WI38 (cell line): ENCODE measurements at regions not wholly inside any gene's neighbourhood (a gene's known extent, or its start where the extent isn't known, plus 50 kb on each side); places are given as distances from the start of the nearest gene placed in this dataset.

Source experiments
- H3K4me3 ChIP-seq: 2 replicates; pipeline ENCODE4 v1.5.1; 2011; ENCODE audit warnings: low read depth, mild to moderate bottlenecking, control low read depth, low read length
- CTCF ChIP-seq: IDR thresholded peaks from 2 replicates; pipeline ENCODE4 v1.5.1; 2012; ENCODE audit warnings: low read depth, mild to moderate bottlenecking, control low read depth, low read length

DNA sequence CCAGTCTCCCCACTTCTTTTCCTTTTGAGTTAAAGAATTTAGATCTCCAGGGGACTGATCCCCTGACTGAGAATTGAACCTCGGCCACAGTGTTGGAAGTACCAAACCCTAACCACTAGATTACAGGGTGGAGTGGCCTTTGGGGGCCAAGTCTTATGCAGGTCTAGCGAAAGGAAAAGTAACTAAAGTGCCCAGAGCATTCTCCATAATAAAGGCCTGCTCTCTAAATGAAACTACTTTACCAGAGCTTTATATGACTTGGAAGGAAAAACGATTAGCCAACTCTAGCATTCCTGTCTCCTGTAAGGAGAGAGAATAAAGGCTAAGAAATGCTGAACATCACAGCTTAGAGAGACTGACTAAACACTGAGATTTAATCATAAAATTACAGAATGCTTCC lies 788.0 kb downstream of the C4orf33 start:
- no peak overlapping the region for H3K4me3 ChIP-seq
- no peak for TF ChIP-seq CTCF

DNA sequence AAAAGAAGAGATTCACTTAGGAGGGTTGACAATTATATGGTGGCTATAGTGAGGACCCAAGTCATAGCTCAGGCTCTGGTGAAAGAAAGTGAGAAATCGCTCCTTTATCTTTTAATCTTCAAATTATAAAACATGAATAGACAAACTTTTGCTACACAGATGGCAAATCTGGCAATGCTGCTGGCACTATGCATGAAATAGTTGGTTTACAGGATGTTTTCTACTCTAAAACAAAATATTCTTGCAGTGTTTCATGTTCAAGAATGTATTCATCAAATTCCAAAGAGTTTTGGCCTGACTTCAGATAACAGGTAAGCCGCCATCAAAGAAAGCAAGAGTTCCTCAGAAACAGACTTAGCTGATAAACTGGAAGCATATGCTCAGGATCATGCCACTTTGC lies 801.2 kb downstream of the C4orf33 start:
- H3K4me3 ChIP-seq: no peak overlapping the region
- no peak for TF ChIP-seq CTCF

DNA sequence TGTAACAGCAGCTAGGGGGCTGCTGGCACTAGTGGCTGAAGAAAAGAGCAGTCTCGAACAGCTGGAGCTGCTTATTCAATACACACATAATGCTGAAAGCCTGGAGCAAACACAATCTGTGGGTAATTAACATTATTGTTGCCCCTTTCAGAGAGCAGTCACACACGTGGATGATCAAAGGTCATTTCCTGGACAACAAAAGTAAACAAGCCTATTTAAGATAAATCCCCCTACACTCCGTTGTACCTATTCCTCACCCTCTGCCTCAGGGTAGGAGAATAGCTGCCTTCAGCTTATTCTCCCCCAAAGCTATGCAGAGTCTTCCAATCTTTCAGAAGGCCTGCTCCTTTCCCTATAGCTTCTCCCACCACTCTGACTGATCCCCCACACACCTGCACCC lies 803.9 kb downstream of the C4orf33 start:
- no peak overlapping the region for H3K4me3 ChIP-seq
- TF ChIP-seq CTCF: no peak

DNA sequence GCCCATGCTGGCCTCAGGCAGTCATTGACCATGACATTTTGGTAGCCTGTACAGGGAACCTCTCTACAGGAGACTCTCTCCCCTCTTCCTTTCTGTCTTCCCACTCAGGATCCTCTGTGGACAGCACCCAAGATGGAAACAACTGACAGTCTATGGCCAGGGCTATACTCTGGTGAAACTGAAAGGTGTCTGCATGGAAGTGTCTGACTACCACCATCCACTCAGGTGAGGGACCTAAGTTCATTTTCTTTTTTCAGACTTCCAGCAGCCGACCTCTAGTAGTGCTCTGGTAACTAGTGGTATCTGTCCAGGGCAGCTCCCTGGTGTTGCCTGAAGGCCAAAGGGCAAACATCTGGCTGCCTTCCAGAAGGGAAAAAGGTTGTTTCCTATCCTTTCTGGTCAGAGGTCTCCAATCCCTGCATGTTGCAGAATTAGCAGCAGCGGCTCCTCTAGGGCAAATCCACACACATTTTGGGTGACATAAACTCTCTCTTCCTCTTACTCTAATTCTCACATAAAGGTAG lies 804.5 kb downstream of the C4orf33 start:
- no peak for TF ChIP-seq CTCF

GRCh38 chr4:129901205-129901604 lies 805.3 kb downstream of the C4orf33 start:
- no peak for TF ChIP-seq CTCF
- no peak overlapping the region for H3K4me3 ChIP-seq

More for the DNA sequence above, 804.5 kb downstream of the C4orf33 start:
- H3K4me3 ChIP-seq: no peak overlapping the region

DNA sequence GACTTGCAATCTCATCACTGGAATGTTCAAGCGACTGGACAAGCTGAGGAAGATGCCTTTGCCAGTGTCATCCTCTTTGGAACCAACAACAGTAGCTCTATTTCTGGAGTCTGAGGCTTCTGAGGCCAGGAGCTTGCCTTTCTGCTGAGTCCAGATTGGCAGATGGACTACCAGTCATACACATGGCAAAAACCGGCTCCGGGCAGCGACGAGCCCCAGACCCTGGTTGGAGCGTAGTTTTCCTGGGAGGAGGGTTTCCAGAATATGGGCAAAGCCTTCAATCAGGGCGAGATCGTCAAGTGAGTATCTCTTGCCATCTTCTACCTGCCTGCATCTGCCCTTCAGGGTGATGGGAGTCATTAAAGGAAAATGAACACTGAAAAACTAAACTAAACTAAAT lies 807.9 kb downstream of the C4orf33 start:
- no peak overlapping the region for H3K4me3 ChIP-seq
- TF ChIP-seq CTCF: no peak

- H3K4me3 ChIP-seq: no peak overlapping the region
- no peak for TF ChIP-seq CTCF
Observed at GRCh38 chr4:129905256-129905655, 809.3 kb downstream of the C4orf33 start.
